ENCODE measurements at regions not wholly inside any gene's neighbourhood (a gene's known extent, or its start where the extent isn't known, plus 50 kb on each side); places are given as distances from the start of the nearest gene placed in this dataset.

GRCh38 chr5:152619756-152620155 lies 214.7 kb upstream of the NMUR2 start:
- Histone ChIP-seq H3K27ac (no peak overlapping the region), H3K27me3 (ENCODE audit: low read depth) (no peaks in the 10 kb centered on the region), H3K9me3 (no peaks in the 10 kb centered on the region), H3K4me1 (no peaks in the 10 kb centered on the region), H3K4me3 (no peak overlapping the region), H3K36me3 (no peaks in the 10 kb centered on the region)
- no peak for TF ChIP-seq CTCF (IDR thresholded peaks at IDR 0.05)
- intact Hi-C loops (cut with DNase I), result no loop called here
- no peak for ATAC-seq
- no peak for DNase-seq

DNA sequence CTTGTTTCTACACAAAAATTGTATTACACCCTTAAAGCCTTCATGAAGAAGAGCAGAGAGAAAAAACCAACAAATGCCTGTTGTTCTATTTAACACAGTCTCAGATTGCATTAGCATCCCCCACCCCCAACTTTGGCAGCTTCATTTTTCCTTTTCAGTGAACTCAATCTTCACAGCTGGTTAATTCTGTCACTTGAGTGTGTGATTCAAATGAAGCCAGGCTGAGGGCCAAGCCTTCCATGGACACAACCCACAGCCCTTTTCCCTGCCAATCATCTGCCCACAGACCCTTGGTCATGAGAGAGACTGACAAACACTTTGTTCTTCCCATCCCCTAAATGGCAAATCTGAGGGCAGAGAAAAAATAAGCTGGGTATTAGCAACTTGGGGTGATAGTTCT lies 217.5 kb upstream of the NMUR2 start:
- no peaks in the 10 kb centered on the region for H3K27me3 ChIP-seq (ENCODE audit: low read depth)
- no peaks in the 10 kb centered on the region for H3K4me1 ChIP-seq
- TF ChIP-seq CTCF (IDR thresholded peaks at IDR 0.05), result no peak
- H3K36me3 ChIP-seq, result no peaks in the 10 kb centered on the region
- no peaks in the 10 kb centered on the region for H3K9me3 ChIP-seq
- ATAC-seq (no peak), DNase-seq (no peak)
- no peak overlapping the region for H3K27ac ChIP-seq
- intact Hi-C loops (cut with DNase I), result no loop called here
- no peak overlapping the region for H3K4me3 ChIP-seq

GRCh38 chr5:152623951-152624350 lies 218.9 kb upstream of the NMUR2 start:
- no peak for DNase-seq
- Histone ChIP-seq H3K4me3 (no peak overlapping the region), H3K27me3 (ENCODE audit: low read depth) (no peaks in the 10 kb centered on the region), H3K27ac (no peak overlapping the region), H3K9me3 (no peaks in the 10 kb centered on the region), H3K4me1 (no peaks in the 10 kb centered on the region), H3K36me3 (no peaks in the 10 kb centered on the region)
- intact Hi-C loops (cut with DNase I), result no loop called here
- no peak for ATAC-seq
- TF ChIP-seq CTCF (IDR thresholded peaks at IDR 0.05), result no peak

- Histone ChIP-seq H3K9me3 (no peaks in the 10 kb centered on the region), H3K4me3 (no peak overlapping the region), H3K27ac (no peak overlapping the region), H3K4me1 (no peaks in the 10 kb centered on the region), H3K36me3 (no peaks in the 10 kb centered on the region), H3K27me3 (ENCODE audit: low read depth) (no peaks in the 10 kb centered on the region)
- DNase-seq, result no peak
- intact Hi-C loops (cut with DNase I), result no loop called here
- TF ChIP-seq CTCF (IDR thresholded peaks at IDR 0.05), result no peak
- no peak for ATAC-seq
Measured at GRCh38 chr5:152625696-152626095, 220.6 kb upstream of the NMUR2 start.

DNA sequence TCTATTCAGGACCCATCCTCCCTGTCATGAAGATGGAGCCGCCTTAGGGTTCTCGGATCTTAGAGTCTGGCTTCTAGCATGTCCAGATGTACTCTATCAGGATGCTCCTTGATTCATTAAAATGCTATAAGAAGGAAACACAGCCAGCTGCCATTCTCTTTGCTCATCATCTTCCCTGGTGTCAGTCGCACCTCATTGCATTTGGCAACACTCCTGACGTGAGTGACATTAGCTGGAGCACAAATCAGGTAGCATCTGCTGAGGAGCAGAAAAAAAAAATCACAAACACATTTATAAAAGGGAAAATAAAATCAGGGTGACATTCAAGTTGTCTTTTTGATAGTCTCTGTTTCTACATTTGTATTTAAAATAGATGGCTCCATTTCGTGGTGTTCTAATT lies 226.1 kb upstream of the NMUR2 start:
- DNase-seq (no peak), ATAC-seq (peak in 1 of 2 donors; percentile 29)
- Histone ChIP-seq H3K27ac (no peak overlapping the region), H3K36me3 (no peaks in the 10 kb centered on the region), H3K4me3 (no peak overlapping the region), H3K4me1 (peaks cover 6% of the 10 kb centered on the region), H3K9me3 (no peaks in the 10 kb centered on the region), H3K27me3 (ENCODE audit: low read depth) (no peaks in the 10 kb centered on the region)
- intact Hi-C loops (cut with DNase I), result no loop called here
- TF ChIP-seq CTCF (IDR thresholded peaks at IDR 0.05), result no peak

- no peak for TF ChIP-seq CTCF (IDR thresholded peaks at IDR 0.05)
- Histone ChIP-seq H3K27me3 (ENCODE audit: low read depth) (no peaks in the 10 kb centered on the region), H3K27ac (peak overlapping the region; percentile 25), H3K4me3 (no peak overlapping the region), H3K4me1 (peaks cover 6% of the 10 kb centered on the region), H3K36me3 (no peaks in the 10 kb centered on the region), H3K9me3 (no peaks in the 10 kb centered on the region)
- intact Hi-C loops (cut with DNase I), result no loop called here
- no peak for DNase-seq
- peak in 1 of 2 donors; percentile 16 for ATAC-seq
Measured at GRCh38 chr5:152632360-152632759, 227.3 kb upstream of the NMUR2 start.

All from lower lobe of right lung (tissue), 2 donors.